Tibial nerve (tissue), 4 donors: ENCODE measurements at regions not wholly inside any gene's neighbourhood (a gene's known extent, or its start where the extent isn't known, plus 50 kb on each side); places are given as distances from the start of the nearest gene placed in this dataset.

Experiments used
- CTCF ChIP-seq, 5 experiments: fragments of 200-600 bp in 3 of 5; fragments of 450-650 bp in 2 of 5; sonication (generic) in 3 of 5; IDR thresholded peaks; one replicate each; pipeline ENCODE4 v1.5.1; 2016 to 2019; ENCODE audit warnings: antibody characterized with exemption in 5 of 5, mild to moderate bottlenecking in 3 of 5, moderate library complexity in 2 of 5
- EP300 ChIP-seq, 2 donors: sonication (generic); formaldehyde crosslinking; IDR thresholded peaks; one replicate each; pipeline ENCODE4 v1.6.1; 2017; ENCODE audit warnings: antibody characterized with exemption in 2 of 2, mild to moderate bottlenecking in 1 of 2
- POLR2A ChIP-seq, 2 donors: fragments of 450-650 bp; IDR thresholded peaks; one replicate each; pipeline ENCODE4 v1.6.1; 2017; ENCODE audit warnings: antibody characterized with exemption in 2 of 2, mild to moderate bottlenecking in 2 of 2, moderate library complexity in 2 of 2

- no peak for TF ChIP-seq EP300 (IDR thresholded peaks at IDR 0.05)
- no peak for TF ChIP-seq POLR2A (IDR thresholded peaks at IDR 0.05)
- no peak for TF ChIP-seq CTCF (IDR thresholded peaks at IDR 0.05)
These were observed 1683.6 kb upstream of the AGA start for GRCh38 chr4:179125870-179126269.
